IMR-90 (cell line): ENCODE measurements at regions not wholly inside any gene's neighbourhood (a gene's known extent, or its start where the extent isn't known, plus 50 kb on each side); places are given as distances from the start of the nearest gene placed in this dataset.

Source experiments
- ATAC-seq: fragments of 200-7000 bp; cut with Tn5 transposase; 2 replicates; pipeline ENCODE4 v1.9.1; 2020; ENCODE audit warnings: low read depth, mild to moderate bottlenecking, moderate library complexity
- BruUV-seq: library from RNA; stranded (reverse); fragments of 400-500 nt; replicated peaks from 2 replicates; lab custom pipeline; 2021; lab: Mats Ljungman, UMichigan
- CTCF ChIA-PET: fragments of 300-600 bp; formaldehyde crosslinking; extraction: SDS; loops from one replicate; lab custom pipeline; 2021; ENCODE audit warnings: antibody characterized with exemption; lab: Yijun Ruan, JAX
- POLR2A ChIA-PET: fragments of 300-600 bp; sonication (Branson Sonifier 250); formaldehyde crosslinking; loops from one replicate; lab custom pipeline; 2022; ENCODE audit warnings: antibody characterized with exemption; ENCODE audit not compliant: unreplicated experiment; lab: Charles Lee
- DNase-seq: peaks from one replicate; pipeline ENCODE4 v3.0.0; 2013
- H2AFZ ChIP-seq: replicated peaks from 2 replicates; pipeline ENCODE3; 2013; ENCODE audit warnings: low read length, mild to moderate bottlenecking; ENCODE audit not compliant: poor library complexity
- H2AK5ac ChIP-seq: 2 replicates; pipeline ENCODE4 v1.6.1; 2013; ENCODE audit warnings: low read depth, low read length, inconsistent platforms
- H2AK9ac ChIP-seq: replicated peaks from 2 replicates; pipeline ENCODE3; 2013; ENCODE audit warnings: mild to moderate bottlenecking, low read depth, low read length, moderate library complexity; ENCODE audit not compliant: poor library complexity
- H2BK120ac ChIP-seq: 2 replicates; pipeline ENCODE4 v1.6.1; 2013; ENCODE audit warnings: low read depth, low read length, inconsistent platforms
- H2BK15ac ChIP-seq: 3 replicates; pipeline ENCODE4 v1.6.1; 2013; ENCODE audit warnings: low read depth, low read length, inconsistent platforms
- H2BK20ac ChIP-seq: 2 replicates; pipeline ENCODE4 v1.6.1; 2013; ENCODE audit warnings: low read depth, mild to moderate bottlenecking, inconsistent platforms, low read length, moderate library complexity
- H2BK5ac ChIP-seq: 2 replicates; pipeline ENCODE4 v1.6.1; 2013; ENCODE audit warnings: mild to moderate bottlenecking, low read depth, low read length, inconsistent platforms; ENCODE audit not compliant: poor library complexity, severe bottlenecking
- H3K14ac ChIP-seq: replicated peaks from 2 replicates; pipeline ENCODE4 v1.6.1; 2013; ENCODE audit warnings: low read depth, low read length, inconsistent platforms
- H3K18ac ChIP-seq: 2 replicates; pipeline ENCODE4 v1.6.1; 2013; ENCODE audit warnings: low read depth, low read length, control low read depth
- H3K23ac ChIP-seq: 2 replicates; pipeline ENCODE4 v1.6.1; 2013; ENCODE audit warnings: low read depth, low read length, inconsistent platforms
- H3K27ac ChIP-seq: 2 replicates; pipeline ENCODE4 v1.5.1; 2013; ENCODE audit warnings: mild to moderate bottlenecking, control low read depth, low read length; ENCODE audit not compliant: insufficient read depth
- H3K27me3 ChIP-seq: 2 replicates; pipeline ENCODE4 v1.6.1; 2013; ENCODE audit warnings: low read length; ENCODE audit not compliant: control insufficient read depth, insufficient read depth
- H3K36me3 ChIP-seq: 2 replicates; pipeline ENCODE4 v1.6.1; 2013; ENCODE audit warnings: low read length, mixed read lengths; ENCODE audit not compliant: control insufficient read depth, insufficient read depth
- H3K4ac ChIP-seq: 2 replicates; pipeline ENCODE4 v1.6.1; 2013; ENCODE audit warnings: low read depth, low read length, inconsistent platforms
- H3K4me1 ChIP-seq: 2 replicates; pipeline ENCODE4 v1.6.1; 2013; ENCODE audit warnings: low read length, mixed read lengths; ENCODE audit not compliant: control insufficient read depth, insufficient read depth
- H3K4me2 ChIP-seq: 2 replicates; pipeline ENCODE4 v1.6.1; 2013; ENCODE audit warnings: low read depth, mild to moderate bottlenecking, control low read depth, low read length, moderate library complexity
- H3K4me3 ChIP-seq: 2 replicates; pipeline ENCODE4 v1.5.1; 2013; ENCODE audit warnings: low read depth, mild to moderate bottlenecking, control low read depth, low read length, moderate library complexity; ENCODE audit not compliant: insufficient read depth
- H3K56ac ChIP-seq: 2 replicates; pipeline ENCODE4 v1.6.1; 2013; ENCODE audit warnings: low read length, inconsistent platforms; ENCODE audit not compliant: insufficient read depth; ENCODE audit errors: extremely low read depth
- H3K79me1 ChIP-seq, 2 experiments: 2 replicates each; pipeline ENCODE4 v1.6.1; 2013; ENCODE audit warnings: low read length in 2 of 2, inconsistent platforms in 1 of 2, low read depth in 1 of 2
- H3K9ac ChIP-seq: 2 replicates; pipeline ENCODE4 v1.6.1; 2013; ENCODE audit warnings: low read depth, low read length, control low read depth
- H3K9me1 ChIP-seq: 2 replicates; pipeline ENCODE4 v1.6.1; 2013; ENCODE audit warnings: low read length, inconsistent platforms; ENCODE audit not compliant: insufficient read depth
- H3K9me3 ChIP-seq: 2 replicates; pipeline ENCODE4 v1.6.1; 2013; ENCODE audit warnings: low read length; ENCODE audit not compliant: control insufficient read depth, insufficient read depth
- H4K20me1 ChIP-seq: 2 replicates; pipeline ENCODE4 v1.6.1; 2013; ENCODE audit warnings: low read length, inconsistent platforms; ENCODE audit not compliant: insufficient read depth
- H4K5ac ChIP-seq: 2 replicates; pipeline ENCODE4 v1.6.1; 2013; ENCODE audit warnings: mild to moderate bottlenecking, low read depth, low read length, control low read depth
- H4K8ac ChIP-seq, 2 experiments: 2 replicates each; pipeline ENCODE4 v1.6.1; 2013; ENCODE audit warnings: low read depth in 2 of 2, low read length in 2 of 2, control low read depth in 1 of 2, inconsistent platforms in 1 of 2
- H4K91ac ChIP-seq: 2 replicates; pipeline ENCODE4 v1.6.1; 2013; ENCODE audit warnings: low read depth, low read length, inconsistent platforms; ENCODE audit not compliant: insufficient read depth
- CEBPB ChIP-seq: IDR thresholded peaks from 2 replicates; pipeline ENCODE4 v1.6.1; 2012; ENCODE audit warnings: low read depth, low read length, improper control_type of control experiment
- CHD1 ChIP-seq: IDR thresholded peaks from 2 replicates; pipeline ENCODE4 v1.6.1; 2012; ENCODE audit warnings: low read depth, low read length, improper control_type of control experiment
- FOS ChIP-seq: fragments of 150-350 bp; IDR thresholded peaks from 2 replicates; pipeline ENCODE4 v1.6.1; 2016; ENCODE audit warnings: low read depth, low read length
- MAZ ChIP-seq: IDR thresholded peaks from 2 replicates; pipeline ENCODE4 v1.6.1; 2012; ENCODE audit warnings: low read depth, mild to moderate bottlenecking, low read length, improper control_type of control experiment, moderate library complexity, borderline replicate concordance
- MXI1 ChIP-seq: IDR thresholded peaks from 2 replicates; pipeline ENCODE4 v1.6.1; 2012; ENCODE audit warnings: low read depth, mild to moderate bottlenecking, low read length, moderate library complexity, borderline replicate concordance
- NFE2L2 ChIP-seq: fragments of 150-350 bp; IDR thresholded peaks from 2 replicates; pipeline ENCODE4 v1.6.1; 2016; ENCODE audit warnings: low read depth, mild to moderate bottlenecking, low read length
- RFX5 ChIP-seq: IDR thresholded peaks from 2 replicates; pipeline ENCODE4 v1.8.0; 2012; ENCODE audit warnings: low read depth, mild to moderate bottlenecking, low read length, moderate library complexity
- dilution Hi-C: fragments of 300-500 bp; cut with HindIII; formaldehyde crosslinking; loops from one replicate; pipeline ENCODE4 v1.14.3; 2018; ENCODE audit warnings: low sequenced_read_pairs; ENCODE audit not compliant: unreplicated experiment
- in situ Hi-C: fragments of 300-500 bp; cut with MboI; formaldehyde crosslinking; loops from 3 replicates; pipeline ENCODE4 v1.14.3; 2019; ENCODE audit warnings: low sequenced_read_pairs, inconsistent platforms, mixed read lengths
- intact Hi-C: fragments of 100-400 bp; cut with micrococcal nuclease; formaldehyde crosslinking; loops from 2 replicates; pipeline ENCODE4 v1.10.0; 2022
- TF ChIP-seq, protein P1 (sequence below): conservative IDR thresholded peaks from 2 replicates; pipeline ENCODE4 v1.5.1; 2012; ENCODE audit warnings: mild to moderate bottlenecking, low read depth, low read length, improper control_type of control experiment
- TF ChIP-seq, protein P2 (sequence below): fragments of 150-350 bp; IDR thresholded peaks from 2 replicates; pipeline ENCODE4 v1.6.1; 2017; ENCODE audit warnings: mild to moderate bottlenecking, antibody characterized with exemption, low read length, low read depth
- TF ChIP-seq, protein P3 (sequence below): fragments of 150-350 bp; IDR thresholded peaks from 2 replicates; pipeline ENCODE4 v1.6.1; 2016; ENCODE audit warnings: low read depth, mild to moderate bottlenecking, low read length, moderate library complexity, borderline replicate concordance

DNA sequence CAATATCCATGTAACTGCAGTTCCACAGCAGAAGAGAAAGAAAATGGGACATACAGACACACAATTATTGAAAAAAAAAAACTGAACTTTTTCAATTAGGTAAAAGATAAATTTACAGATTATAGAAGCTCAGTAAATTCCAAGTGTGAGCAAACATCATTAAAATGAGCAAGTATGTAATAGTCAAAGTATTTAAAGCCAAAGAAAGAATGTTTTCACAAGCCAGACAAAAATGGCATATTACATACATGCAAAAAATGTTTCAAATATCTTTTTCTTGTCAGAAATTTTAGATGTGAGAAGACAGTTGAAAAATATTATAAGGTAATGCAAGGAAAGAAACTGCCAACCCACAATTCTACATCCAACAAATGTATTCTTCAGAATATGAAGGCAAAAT, 150.2 kb upstream of the AKR1E2 start:
- no peak overlapping the region for H4K8ac ChIP-seq
- in situ Hi-C loops, result no loop called here
- H2BK20ac ChIP-seq, result no peak overlapping the region
- H2AK9ac ChIP-seq, result no peak overlapping the region
- peaks cover 13% of the 10 kb centered on the region for H3K4me1 ChIP-seq
- no peak overlapping the region for H3K14ac ChIP-seq
- H3K4ac ChIP-seq, result no peak overlapping the region
- CTCF ChIA-PET, result no interaction called here
- H3K18ac ChIP-seq, result no peak overlapping the region
- H3K36me3 ChIP-seq, result no peaks in the 10 kb centered on the region
- dilution Hi-C loops, result no loop called here
- TF ChIP-seq CHD1, result no peak
- TF ChIP-seq MAZ, result no peak
- TF ChIP-seq MXI1, result no peak
- TF ChIP-seq, protein P1, sequence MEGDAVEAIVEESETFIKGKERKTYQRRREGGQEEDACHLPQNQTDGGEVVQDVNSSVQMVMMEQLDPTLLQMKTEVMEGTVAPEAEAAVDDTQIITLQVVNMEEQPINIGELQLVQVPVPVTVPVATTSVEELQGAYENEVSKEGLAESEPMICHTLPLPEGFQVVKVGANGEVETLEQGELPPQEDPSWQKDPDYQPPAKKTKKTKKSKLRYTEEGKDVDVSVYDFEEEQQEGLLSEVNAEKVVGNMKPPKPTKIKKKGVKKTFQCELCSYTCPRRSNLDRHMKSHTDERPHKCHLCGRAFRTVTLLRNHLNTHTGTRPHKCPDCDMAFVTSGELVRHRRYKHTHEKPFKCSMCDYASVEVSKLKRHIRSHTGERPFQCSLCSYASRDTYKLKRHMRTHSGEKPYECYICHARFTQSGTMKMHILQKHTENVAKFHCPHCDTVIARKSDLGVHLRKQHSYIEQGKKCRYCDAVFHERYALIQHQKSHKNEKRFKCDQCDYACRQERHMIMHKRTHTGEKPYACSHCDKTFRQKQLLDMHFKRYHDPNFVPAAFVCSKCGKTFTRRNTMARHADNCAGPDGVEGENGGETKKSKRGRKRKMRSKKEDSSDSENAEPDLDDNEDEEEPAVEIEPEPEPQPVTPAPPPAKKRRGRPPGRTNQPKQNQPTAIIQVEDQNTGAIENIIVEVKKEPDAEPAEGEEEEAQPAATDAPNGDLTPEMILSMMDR, result no peak
- TF ChIP-seq FOS, result no peak
- TF ChIP-seq, protein P2, sequence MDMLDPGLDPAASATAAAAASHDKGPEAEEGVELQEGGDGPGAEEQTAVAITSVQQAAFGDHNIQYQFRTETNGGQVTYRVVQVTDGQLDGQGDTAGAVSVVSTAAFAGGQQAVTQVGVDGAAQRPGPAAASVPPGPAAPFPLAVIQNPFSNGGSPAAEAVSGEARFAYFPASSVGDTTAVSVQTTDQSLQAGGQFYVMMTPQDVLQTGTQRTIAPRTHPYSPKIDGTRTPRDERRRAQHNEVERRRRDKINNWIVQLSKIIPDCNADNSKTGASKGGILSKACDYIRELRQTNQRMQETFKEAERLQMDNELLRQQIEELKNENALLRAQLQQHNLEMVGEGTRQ, result no peak
- TF ChIP-seq NFE2L2, result no peak
- no peak for TF ChIP-seq CEBPB
- TF ChIP-seq, protein P3, sequence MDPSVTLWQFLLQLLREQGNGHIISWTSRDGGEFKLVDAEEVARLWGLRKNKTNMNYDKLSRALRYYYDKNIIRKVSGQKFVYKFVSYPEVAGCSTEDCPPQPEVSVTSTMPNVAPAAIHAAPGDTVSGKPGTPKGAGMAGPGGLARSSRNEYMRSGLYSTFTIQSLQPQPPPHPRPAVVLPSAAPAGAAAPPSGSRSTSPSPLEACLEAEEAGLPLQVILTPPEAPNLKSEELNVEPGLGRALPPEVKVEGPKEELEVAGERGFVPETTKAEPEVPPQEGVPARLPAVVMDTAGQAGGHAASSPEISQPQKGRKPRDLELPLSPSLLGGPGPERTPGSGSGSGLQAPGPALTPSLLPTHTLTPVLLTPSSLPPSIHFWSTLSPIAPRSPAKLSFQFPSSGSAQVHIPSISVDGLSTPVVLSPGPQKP, result no peak
- no peak for TF ChIP-seq RFX5
- no peak overlapping the region for H2AFZ ChIP-seq
- no peaks in the 10 kb centered on the region for H4K20me1 ChIP-seq
- ATAC-seq (no peak), DNase-seq (no peak)
- no peak overlapping the region for H4K5ac ChIP-seq
- H2AK5ac ChIP-seq, result no peak overlapping the region
- H3K9me1 ChIP-seq, result peaks cover 5% of the 10 kb centered on the region; the same call in 1 of the 2 replicates
- no peak overlapping the region for H3K56ac ChIP-seq
- no peak overlapping the region for H3K23ac ChIP-seq
- H2BK120ac ChIP-seq, result no peak overlapping the region; the same call in 1 of the 2 replicates
- POLR2A ChIA-PET, result no interaction called here
- H3K4me3 ChIP-seq, result no peak overlapping the region
- H3K27me3 ChIP-seq, result no peaks in the 10 kb centered on the region
- BruUV-seq, result no TSS peak
- H3K4me2 ChIP-seq, result no peak overlapping the region
- no peak overlapping the region for H2BK15ac ChIP-seq
- peaks cover 3 to 6% of the 10 kb centered on the region in 2 experiments; a peak in 1 of 4 replicates for H3K79me1 ChIP-seq
- no peak overlapping the region for H3K9ac ChIP-seq
- H4K91ac ChIP-seq, result no peak overlapping the region
- H2BK5ac ChIP-seq, result no peak overlapping the region
- H3K9me3 ChIP-seq, result no peaks in the 10 kb centered on the region
- intact Hi-C loops, result no loop called here
- no peak overlapping the region for H3K27ac ChIP-seq
